ENCODE measurements at regions not wholly inside any gene's neighbourhood (a gene's known extent, or its start where the extent isn't known, plus 50 kb on each side); places are given as distances from the start of the nearest gene placed in this dataset.

DNA sequence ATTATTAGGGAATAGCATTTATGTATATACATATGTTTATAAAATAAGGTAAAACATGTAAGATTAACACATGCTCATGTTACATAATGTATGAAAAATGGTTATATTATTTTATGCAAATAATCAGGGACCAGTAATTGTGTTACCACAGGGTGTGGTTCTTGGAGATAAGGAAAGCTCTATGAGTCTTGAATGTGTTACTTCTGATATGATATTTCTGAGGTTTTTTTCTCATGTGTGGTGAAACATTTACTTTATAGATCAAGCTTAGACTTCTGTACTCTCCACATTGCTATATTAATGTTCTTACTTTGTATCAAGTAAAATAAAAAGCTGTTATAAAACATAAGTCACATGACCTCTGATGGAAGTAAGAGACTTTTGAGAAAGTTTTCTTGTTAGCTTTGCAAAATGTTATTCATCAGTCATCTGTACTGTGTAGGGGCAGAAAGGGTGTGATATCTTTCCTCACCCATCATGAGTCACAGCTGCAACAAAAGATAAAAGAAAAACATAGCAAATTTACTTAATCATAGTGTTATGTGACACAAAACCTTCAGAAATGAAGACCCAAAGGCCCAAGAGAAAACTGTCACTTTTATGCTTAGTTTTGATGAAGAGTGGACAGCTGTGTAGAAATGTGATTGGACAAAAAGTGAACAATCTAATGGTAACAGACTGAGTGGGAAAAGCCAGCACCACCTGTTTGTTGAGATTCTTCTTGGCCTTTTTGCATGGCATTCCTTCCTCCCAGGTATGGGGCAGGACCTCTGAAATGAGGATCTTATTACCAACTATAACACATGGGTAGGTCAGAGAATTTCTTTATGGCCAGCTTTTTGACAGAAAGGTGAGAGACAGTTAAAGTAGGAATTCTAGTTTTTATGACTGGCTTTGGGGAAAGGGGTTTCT lies 632.3 kb downstream of the PDHA2 start:
- DNase-seq: no peak
- intact Hi-C loops (cut with DNase I): no loop called here

DNA sequence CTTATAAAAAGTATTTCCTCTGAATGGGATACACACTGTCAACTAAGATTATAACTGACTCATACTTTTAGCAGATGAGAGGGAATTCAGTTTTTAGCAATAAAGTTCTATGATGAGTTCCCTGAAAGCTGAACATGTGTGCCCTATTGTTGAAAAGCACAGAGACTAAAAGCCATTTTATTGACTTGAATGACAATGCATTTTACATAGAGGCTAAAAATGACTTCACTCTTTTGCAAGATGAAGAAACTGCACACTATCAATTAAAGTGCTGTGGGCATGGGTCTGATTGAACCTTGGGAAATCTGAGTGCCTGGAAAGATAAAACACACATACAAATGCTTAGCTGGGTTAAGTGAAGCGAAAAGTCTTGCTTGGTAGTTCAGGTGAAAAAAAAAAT lies 633.4 kb downstream of the PDHA2 start:
- DNase-seq: no peak
- intact Hi-C loops (cut with DNase I): no loop called here

DNA sequence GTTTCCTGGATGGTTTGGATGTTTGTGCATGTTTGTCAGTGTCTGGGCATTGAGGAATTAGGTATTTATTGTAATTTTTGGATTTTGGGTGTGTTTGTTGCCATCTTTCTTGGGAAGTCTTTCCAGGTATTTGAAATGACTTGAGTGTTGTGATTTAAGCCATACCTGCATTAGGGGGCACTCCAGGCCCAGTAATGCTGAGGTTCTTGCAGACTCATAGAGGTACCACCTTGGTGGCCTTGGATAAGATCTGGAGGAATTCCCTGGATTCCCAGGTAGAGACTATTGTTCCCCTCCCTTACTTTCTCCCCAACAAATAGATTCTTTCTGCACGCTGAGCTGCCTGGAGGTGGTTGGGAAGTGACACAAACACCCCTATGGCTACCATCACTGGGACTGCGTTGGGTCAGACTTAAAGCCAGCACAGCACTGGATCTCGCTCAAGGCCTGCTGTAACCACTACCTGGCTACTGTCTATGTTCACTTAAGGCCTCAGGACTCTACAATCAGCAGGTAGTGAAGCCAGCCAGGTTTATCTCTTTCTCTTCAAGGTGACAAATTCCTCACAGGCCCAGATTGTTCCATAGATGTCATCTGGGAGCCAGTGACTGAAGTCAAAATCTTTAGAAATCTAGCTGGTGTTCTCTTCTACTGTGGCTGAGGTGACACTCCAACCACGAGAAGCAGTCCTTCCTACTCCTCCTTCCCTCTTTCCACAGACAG lies 643.6 kb downstream of the PDHA2 start:
- DNase-seq: no peak
- intact Hi-C loops (cut with DNase I): no loop called here

DNA sequence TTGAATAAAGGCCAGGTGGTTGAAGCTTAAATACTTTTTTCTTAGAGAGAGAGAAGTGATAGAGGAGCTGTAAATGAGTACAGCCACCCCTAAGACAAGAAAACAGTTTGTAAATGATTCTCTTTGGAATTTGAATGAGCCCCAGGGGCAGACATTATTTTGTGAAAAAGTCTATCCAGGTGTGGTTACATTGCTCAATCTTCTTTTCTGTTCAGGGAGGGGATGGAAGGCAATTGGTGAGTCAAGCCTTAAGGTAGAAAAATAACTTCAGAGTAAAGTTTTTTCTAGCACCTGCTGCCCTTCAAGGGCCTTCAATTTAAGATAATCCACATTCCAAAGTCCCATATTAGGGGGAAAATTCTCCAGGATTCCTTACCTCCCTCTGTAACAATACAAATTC lies 646.7 kb downstream of the PDHA2 start:
- intact Hi-C loops (cut with DNase I): no loop called here
- no peak for DNase-seq

DNA sequence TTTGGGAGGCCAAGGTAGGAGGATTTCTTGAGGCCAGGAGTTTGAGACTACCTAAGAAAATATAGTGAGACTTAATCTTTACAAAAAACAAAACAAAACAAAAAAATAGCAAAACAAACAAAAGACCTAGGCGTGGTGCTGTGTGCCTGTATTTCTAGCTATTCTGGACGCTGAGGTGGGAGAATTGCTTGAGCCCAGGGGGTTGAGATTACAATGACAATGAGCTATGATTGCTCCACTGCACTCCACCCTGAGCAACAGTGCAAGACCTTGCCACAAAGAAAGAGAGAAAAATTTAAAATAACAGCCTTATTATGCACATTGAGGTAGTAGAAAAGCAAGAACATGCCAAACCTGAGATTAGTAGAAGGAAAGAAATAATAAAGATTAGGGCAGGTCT lies 657.7 kb downstream of the PDHA2 start:
- DNase-seq: no peak
- intact Hi-C loops (cut with DNase I): no loop called here

DNA sequence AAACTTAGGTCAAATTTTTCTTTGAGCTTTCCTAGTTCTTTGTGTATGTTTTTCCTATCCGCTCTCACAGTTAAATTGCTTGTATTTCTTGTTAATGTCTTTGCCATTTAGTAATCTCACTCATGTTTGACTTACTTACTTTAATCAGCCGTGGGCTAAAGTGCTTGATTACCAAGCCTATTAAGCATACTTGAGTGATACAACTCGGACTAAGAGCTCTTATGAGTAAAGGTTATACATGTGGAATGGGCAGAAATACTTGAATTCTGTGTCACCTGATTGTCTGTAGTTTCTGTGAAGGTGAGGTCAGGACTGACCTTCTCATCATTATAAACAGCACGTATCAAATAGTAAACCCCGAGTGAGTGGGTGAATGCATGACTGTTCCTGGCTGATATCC lies 664.5 kb downstream of the PDHA2 start:
- intact Hi-C loops (cut with DNase I): no loop called here
- no peak for DNase-seq

DNA sequence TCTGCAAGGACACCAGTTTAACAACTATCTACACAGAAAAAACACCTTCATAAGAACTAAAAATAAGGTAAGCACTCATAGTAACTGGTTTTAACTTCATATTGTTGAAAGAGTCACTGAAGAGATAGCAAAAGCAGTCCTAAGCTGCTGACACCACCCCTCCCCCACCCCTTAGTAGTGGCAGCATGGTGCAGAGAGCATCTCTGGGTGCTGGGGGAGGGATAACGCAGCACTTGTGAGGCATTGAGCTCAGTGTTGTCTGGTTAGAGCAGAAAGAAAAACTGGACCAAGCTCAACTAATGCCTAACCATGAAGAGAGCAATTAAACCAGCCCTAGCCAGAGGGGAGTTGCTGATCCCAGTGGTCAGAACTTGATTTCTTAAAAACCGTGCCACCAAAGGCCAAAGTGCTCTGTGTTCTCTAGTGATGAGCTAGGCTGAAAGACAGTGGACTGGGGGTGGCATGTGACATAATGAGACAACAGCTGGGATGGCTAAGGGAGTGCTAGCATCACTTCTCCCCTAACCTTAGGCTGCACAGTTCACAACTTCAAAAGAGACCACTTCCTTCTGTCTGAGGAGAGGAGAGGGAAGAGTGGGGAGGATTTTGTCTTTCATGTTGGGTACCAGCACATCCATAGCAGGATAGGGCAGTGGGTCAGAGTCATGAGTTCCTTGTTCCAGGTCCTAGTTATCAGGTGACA lies 669.3 kb downstream of the PDHA2 start:
- DNase-seq: no peak

DNA sequence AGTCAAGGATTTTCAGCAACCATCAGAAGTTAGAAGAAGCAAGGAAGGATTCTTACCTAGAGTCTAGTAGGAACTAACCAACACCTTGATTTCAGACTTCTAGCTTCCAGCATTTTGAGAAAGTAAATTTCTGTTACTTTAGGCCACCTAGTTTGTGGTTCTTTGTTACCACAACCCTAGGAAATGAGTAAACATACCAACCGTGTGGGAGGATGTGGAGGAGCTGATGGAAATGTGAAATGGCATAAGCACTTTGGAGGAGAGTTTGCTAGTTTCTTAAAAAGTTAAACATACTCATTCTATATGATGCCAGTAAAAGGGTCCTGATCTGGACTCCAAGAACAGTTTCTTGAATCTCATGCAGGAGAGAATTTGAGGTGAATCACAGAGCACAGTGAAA lies 679.4 kb downstream of the PDHA2 start:
- DNase-seq: no peak
- intact Hi-C loops (cut with DNase I): no loop called here

More for the DNA sequence above, 669.3 kb downstream of the PDHA2 start:
- intact Hi-C loops (cut with DNase I): no loop called here

DNA sequence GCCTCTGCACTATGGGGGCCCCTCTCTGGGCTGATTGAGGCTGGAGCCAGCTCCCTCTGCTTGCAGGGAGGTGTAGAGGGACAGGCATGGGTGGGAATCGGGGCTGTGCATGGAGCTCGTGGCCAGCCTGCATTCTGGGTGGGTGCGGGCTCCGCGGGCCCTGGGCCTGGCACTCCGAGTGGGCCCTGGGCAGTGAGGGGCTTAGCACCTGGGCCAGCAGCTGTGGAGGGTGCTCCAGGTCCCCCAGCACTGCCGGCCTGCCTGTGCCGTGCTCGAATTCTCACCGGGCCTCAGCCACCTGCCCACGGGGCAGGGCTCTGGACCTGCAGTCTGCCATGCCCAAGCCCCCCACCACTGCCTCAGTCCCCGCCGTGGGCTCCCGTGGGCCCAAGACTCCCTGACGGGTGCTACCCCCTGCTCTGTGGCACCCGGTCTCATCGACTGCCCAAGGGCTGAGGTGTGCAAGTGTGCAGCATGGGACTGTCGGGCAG lies 681.2 kb downstream of the PDHA2 start:
- DNase-seq: no peak
- intact Hi-C loops (cut with DNase I): no loop called here

DNA sequence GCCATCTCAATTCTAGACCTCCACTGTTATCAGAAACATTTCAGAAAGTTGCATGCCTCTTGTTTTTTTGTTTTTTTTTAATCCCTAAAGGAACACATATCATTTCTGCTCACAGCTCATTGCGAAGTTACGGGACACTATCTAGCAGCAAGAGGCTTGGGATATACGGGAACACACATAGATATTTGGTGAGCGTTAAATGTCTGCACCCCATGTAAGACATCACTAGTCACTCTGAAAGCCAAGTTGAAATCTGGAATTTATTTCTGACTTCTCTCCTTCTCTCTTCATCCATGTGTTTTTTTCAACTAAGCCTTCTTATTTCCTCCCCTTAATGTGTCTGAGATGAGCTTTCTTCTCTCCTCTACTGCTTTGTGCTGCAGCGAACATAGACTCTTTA lies 683.7 kb downstream of the PDHA2 start:
- intact Hi-C loops (cut with DNase I): no loop called here
- DNase-seq: no peak

DNA sequence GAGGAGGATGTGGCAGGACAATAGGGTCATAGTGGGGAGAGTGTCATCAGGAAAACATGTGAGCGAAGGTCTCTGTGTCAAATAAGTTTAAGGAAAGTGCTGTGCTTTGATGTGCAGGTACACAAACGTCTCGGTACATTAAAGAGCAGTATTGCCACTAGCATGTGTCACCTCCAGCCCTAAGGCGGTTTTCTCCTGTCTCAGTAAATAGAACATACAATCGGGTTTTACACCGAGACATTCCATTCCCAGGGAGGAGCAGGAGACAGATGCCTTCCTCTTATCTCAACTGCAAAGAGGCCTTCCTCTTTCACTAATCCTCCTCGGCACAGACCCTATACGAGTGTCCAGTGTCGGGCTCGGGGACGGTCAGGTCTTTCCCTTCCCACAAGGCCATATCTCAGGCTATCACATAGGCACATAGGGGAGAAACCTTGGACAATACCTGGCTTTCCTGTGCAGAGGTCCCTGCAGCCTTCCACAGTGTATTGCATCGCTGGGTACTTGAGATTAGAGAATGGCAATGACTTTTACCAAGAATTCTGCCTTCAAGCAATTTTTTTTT lies 684.5 kb downstream of the PDHA2 start:
- intact Hi-C loops (cut with DNase I): no loop called here
- DNase-seq: no peak

DNA sequence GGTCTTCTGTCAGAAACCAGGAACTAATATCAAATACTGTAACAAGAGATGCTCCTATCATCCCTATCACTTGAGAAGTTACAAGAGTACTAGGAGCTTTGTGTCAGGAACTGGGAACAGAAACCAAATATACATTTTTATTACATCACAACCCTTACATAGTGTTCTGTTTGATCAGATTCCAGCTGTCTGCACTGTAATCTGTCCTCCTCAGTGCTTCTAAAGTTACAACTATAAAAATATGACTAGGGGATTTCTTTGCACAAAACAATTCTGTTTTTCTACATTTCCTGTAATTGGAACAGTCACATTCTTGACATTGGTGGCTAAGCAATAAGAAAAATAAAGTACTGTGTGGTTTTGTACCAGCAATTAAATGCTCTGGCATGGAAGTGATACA lies 686.0 kb downstream of the PDHA2 start:
- DNase-seq: no peak
- intact Hi-C loops (cut with DNase I): no loop called here

DNA sequence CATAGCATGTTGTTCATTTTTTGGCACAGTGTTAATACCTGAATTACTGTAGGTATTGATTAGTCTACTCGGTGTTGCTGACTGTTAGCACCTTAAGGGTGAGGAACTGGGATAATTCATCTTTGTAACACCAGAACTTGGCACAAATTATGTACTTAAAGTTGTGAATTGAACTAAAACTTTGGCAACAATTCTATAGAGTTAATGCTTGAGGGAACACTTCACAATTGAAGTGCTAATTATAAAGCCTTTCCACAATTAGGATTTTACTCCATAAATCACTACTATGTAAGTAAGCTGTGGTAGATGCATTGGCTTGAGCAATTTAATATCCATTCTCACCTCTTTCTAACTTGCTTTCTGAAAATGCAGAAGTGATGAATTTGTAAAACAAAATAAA lies 686.7 kb downstream of the PDHA2 start:
- intact Hi-C loops (cut with DNase I): no loop called here
- DNase-seq: no peak

DNA sequence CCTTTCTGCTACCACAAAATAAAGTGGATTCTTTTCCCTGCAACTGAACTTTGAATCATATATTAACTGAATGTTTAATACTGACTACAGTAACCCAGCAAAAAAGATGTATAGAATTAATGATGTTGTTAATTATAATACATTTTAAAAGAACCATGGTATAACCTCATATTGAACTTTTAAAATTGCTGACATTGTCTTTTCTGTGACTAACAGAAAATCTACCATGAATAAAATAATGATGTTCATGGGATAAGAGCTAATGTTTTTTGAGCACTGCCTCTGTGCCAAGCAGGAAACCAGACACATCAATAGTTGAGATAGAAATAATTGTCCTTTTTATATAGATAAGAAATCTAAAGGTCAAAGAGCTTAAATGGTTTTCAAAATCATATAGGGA lies 691.9 kb downstream of the PDHA2 start:
- intact Hi-C loops (cut with DNase I): no loop called here

DNA sequence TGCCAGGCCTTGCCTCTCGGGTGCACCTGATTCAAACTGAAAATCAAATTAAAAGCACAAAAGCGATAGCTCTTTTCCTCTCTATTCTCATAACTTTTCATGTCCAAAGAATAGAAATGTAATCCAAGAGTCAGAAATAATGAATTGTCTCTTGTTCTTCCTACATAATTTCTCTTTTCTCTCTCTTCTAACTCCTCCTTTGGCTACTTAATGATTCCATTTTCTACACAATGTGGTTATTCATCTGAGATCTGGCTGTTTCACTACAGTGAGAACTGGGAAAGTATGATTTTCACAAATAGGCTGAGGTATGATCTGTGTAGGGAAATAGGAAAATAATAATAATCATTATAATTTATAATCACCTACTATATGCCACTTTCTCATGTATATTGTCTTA lies 703.5 kb downstream of the PDHA2 start:
- peak in 1 of 42 donors; percentile 10 for DNase-seq
- intact Hi-C loops (cut with DNase I): no loop called here

More for the DNA sequence above, 691.9 kb downstream of the PDHA2 start:
- no peak for DNase-seq

DNA sequence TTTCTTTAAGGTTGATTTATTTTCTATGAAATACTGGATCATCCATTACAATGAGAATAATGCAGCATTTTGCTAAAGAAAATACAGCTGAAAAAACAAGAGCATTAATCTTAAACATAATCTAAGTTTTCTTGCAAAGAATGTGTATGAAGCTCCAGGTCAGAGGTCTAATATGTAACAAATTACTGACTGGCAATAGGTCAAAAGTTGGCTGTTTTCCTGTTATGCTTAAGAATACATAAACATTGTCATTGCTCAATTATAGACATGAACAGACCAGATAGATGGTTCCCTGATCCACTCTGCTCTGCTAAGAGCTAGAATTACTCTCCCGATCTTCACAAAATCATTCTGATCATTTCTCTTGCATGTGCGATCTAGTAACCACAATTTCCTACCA lies 718.6 kb downstream of the PDHA2 start:
- no peak for DNase-seq
- intact Hi-C loops (cut with DNase I): no loop called here

DNA sequence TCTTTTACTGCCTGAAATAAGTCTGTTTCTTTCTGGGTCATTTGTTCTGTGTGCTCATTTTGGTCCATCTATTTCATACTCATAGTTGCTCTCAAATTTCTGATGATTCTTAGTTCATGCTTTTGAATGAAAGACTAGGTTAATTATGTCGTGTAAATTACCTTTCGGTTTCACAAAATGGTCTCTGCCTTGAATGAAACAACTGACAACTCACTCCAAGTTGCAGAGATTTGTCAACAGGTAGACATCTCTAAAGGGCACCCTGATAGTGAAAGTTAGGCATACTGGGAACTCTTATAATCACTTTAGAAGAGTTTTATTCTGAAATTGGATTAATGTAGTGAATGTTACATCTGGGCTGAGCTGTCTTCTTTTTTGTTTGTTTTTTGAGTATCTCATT lies 726.9 kb downstream of the PDHA2 start:
- no peak for DNase-seq
- intact Hi-C loops (cut with DNase I): no loop called here

DNA sequence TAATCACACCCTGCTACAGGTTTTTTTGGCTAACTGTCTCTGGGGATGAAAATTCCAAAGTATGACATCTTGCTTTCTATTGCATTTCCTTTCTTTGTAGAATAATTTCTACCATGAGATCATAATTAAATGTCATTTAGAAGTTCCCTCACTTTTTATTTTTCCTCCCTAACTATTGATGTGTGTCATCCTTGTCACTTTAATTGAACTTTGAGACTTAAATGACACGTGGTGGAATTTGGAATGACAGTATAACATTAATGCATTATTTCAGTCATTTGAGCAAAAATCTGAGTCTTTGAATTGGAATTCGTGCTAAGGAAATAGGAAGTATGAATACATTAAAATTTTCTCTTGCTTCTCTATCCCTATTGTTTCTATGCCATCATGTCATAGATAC lies 745.4 kb downstream of the PDHA2 start:
- DNase-seq: no peak
- intact Hi-C loops (cut with DNase I): no loop called here

DNA sequence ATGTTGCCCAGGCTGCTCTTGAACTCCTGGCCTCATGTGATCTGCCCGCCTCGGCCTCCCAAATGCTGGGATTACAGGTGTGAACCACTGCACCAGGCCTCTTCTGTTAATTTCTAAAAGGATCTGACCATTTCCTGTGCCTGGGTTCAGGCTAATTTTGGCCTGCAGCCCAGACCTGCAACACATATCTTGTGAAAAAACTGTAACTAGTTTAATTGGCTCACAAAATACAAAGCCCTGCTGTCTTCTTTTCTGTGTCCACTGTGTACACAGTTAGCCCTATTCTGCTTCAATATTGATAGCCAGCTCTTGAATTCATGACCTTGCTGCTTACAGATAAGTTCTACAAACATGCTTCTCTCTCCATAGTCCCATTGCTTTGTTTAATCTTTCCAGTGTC lies 753.5 kb downstream of the PDHA2 start:
- DNase-seq: no peak
- intact Hi-C loops (cut with DNase I): no loop called here

DNA sequence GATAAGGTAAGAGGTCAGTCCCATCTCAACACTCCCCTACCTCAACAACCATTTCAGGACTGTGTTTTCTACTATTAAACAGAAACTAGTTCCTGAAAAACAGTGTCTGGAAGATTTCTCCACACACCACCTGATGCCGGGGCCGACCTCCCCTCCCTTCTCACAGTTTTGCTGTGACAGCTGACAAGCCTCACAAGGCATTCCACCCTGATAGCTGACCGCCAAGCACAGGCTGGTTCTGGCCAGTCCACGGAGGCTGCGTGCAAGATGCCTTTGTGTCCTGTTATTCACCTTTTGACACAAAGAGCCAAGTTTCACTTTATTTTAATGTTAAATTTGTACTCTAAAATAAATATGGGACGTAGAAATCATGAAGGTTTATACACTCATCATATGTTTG lies 758.6 kb downstream of the PDHA2 start:
- DNase-seq: no peak
- intact Hi-C loops (cut with DNase I): no loop called here
